Heart left ventricle (tissue), 16 donors: ENCODE measurements at regions not wholly inside any gene's neighbourhood (a gene's known extent, or its start where the extent isn't known, plus 50 kb on each side); places are given as distances from the start of the nearest gene placed in this dataset.

ENCODE experiments used
- ATAC-seq, 4 donors: fragments of 200-7000 bp; cut with Tn5 transposase; one replicate each; pipeline ENCODE4 v1.9.1; 2020 to 2022; ENCODE audit warnings: moderate library complexity in 4 of 4, mild to moderate bottlenecking in 3 of 4, moderate number of reproducible peaks in 1 of 4
- DNase-seq, 5 donors: peaks; one replicate each; pipeline ENCODE4 v3.0.0-alpha.2; 2020
- H3K27ac ChIP-seq, 12 donors: fragments of 200-600 bp; sonication (generic) in 4 of 12; one replicate each; pipeline versions ENCODE4 v1.5.0 to v1.8.0; 2016 to 2022; ENCODE audit warnings: mild to moderate bottlenecking in 2 of 12
- H3K27me3 ChIP-seq, 9 donors: fragments of 200-600 bp; sonication (generic) in 2 of 9; one replicate each; pipeline versions ENCODE4 v1.5.1 to v1.8.0; 2016 to 2022; ENCODE audit warnings: mild to moderate bottlenecking in 3 of 9
- H3K36me3 ChIP-seq, 9 donors: fragments of 200-600 bp; sonication (generic) in 2 of 9; one replicate each; pipeline versions ENCODE4 v1.5.0 to v1.8.0; 2018 to 2022; ENCODE audit warnings: mild to moderate bottlenecking in 2 of 9
- H3K4me1 ChIP-seq, 12 donors: fragments of 200-600 bp; sonication (generic) in 4 of 12; one replicate each; pipeline versions ENCODE4 v1.5.0 to v1.8.0; 2016 to 2022; ENCODE audit warnings: mild to moderate bottlenecking in 3 of 12
- H3K4me3 ChIP-seq, 12 donors: fragments of 200-600 bp; sonication (generic) in 4 of 12; one replicate each; pipeline versions ENCODE4 v1.5.0 to v1.8.0; 2017 to 2022; ENCODE audit warnings: mild to moderate bottlenecking in 9 of 12, moderate library complexity in 4 of 12
- H3K9me3 ChIP-seq, 12 donors: fragments of 200-600 bp; sonication (generic) in 4 of 12; one replicate each; pipeline versions ENCODE4 v1.5.0 to v1.8.0; 2016 to 2022; ENCODE audit warnings: mild to moderate bottlenecking in 1 of 12
- POLR2A ChIP-seq, 2 donors: fragments of 450-650 bp; IDR thresholded peaks; one replicate each; pipeline ENCODE4 v1.6.1; 2017; ENCODE audit warnings: antibody characterized with exemption in 2 of 2, mild to moderate bottlenecking in 2 of 2, moderate library complexity in 2 of 2
- WGBS, 4 donors: extraction: QIAGEN DNeasy Blood & Tissue Kit in 2 of 4; methylation state at CpG; one replicate each; pipeline versions ENCODE4 v1.1.5 to v1.1.7; 2013 to 2018; 5-methylcytosine and 5-hydroxymethylcytosine counted together
- intact Hi-C, 10 donors: fragments of 100-400 bp; cut with DNase I; formaldehyde crosslinking; loops; one replicate each; pipeline versions ENCODE4 v1.11.1 to v1.14.2; 2022
- TF ChIP-seq, protein P1 (sequence below), 12 donors: fragments of 200-600 bp; sonication (generic) in 4 of 12; IDR thresholded peaks; one replicate each; pipeline versions ENCODE4 v1.5.0 to v1.8.0; 2018 to 2022; ENCODE audit warnings: antibody characterized with exemption in 12 of 12, mild to moderate bottlenecking in 5 of 12
- donor health status: ischemic (EF 13 %, LVEDD 7.1; RV severe dilation, severe dysfunction).
- donor health status: healthy with polysubstance abuse.
- donor health status: DM: no; HTN: yes; CAD: no.
- donor health status: DM: no; HTN: no; CAD: no.
- donor health status: ischemic (EF 25% LVEDD 6.9; RV normal size, moderate dysfunction).
- donor health status: ischemic (EF 25% LVEDD 5.7; RV mildly dilated, moderate dysfunction).
- donor health status: healthy.
- donor health status: DM: yes; HTN: yes; CAD: no.
- donor health status: ischemic (EF 35%, LVEDD 5.7; RV mildly dilated, moderate dysfunction).
- donor health status: nonischemic (EF 11% LVEDD 7.7; RV severe dilation, severe dysfunction).
- donor health status: DM: yes; HTN: yes; CAD: no.
- donor health status: PGD.
- donor health status: ischemic (EF 29% LVEDD 5.4; RV normal size, mild dysfunction).
- donor health status: nonischemic (EF 23%, LVEDD 6.1; RV moderate dilation, normal function).

DNA sequence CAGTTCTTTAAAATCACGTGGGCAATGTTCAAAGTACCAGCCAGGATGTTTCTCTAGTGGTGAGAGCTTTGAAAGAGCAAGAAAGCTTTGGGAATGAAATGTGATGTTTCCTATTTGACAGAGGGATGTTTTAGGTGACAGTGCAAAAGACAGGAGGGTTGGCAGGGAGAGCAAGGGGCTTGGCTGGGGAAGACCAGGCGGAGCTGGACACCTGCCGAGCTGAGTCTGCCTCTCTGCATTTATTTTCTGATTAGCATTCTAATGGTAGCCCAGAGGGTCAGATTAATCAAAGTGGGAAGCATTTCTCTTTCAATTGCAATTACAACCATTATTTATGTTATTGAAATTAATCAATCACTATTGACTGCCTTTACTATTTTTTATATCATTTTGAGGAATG lies 145.4 kb upstream of the RAB12 start:
- Histone ChIP-seq H3K4me3 (no peak overlapping the region), H3K4me1 (peaks cover 0 to 7% (median 4%) of the 10 kb centered on the region in 12 donors), H3K36me3 (no peaks in the 10 kb centered on the region), H3K9me3 (no peaks in the 10 kb centered on the region), H3K27ac (no peak overlapping the region), H3K27me3 (no peaks in the 10 kb centered on the region)
- WGBS, 4 donors, result 83 to 95% (median 94%) methylated on average over 3 of the region's 3 CpGs
- ATAC-seq (no peak), DNase-seq (no peak)
- no peak for TF ChIP-seq POLR2A (IDR thresholded peaks at IDR 0.05)
- TF ChIP-seq, protein P1, sequence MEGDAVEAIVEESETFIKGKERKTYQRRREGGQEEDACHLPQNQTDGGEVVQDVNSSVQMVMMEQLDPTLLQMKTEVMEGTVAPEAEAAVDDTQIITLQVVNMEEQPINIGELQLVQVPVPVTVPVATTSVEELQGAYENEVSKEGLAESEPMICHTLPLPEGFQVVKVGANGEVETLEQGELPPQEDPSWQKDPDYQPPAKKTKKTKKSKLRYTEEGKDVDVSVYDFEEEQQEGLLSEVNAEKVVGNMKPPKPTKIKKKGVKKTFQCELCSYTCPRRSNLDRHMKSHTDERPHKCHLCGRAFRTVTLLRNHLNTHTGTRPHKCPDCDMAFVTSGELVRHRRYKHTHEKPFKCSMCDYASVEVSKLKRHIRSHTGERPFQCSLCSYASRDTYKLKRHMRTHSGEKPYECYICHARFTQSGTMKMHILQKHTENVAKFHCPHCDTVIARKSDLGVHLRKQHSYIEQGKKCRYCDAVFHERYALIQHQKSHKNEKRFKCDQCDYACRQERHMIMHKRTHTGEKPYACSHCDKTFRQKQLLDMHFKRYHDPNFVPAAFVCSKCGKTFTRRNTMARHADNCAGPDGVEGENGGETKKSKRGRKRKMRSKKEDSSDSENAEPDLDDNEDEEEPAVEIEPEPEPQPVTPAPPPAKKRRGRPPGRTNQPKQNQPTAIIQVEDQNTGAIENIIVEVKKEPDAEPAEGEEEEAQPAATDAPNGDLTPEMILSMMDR (IDR thresholded peaks at IDR 0.05), result no peak
- intact Hi-C loops, result no loop called here

DNA sequence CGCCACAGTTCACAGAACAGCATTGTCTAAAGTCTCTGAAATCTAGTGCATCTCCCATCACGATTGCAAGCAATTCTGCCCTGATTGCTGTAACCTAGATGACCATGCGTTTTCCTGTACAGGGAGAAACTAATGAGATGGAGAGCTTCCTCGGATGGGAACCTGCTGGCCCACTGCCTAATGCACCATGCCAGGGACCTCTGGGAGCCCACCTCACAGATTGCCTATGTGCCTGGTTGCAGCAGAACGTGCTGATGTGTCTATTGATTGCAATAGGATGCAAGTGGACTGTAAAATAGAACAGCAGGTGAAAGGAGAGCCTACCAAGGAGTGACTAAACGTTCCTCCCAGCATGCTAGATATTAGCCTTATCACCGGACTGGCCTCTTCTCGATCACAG lies 141.0 kb upstream of the RAB12 start:
- no peak overlapping the region for H3K27ac ChIP-seq
- TF ChIP-seq, protein P1 (IDR thresholded peaks at IDR 0.05), result no peak
- no peak for TF ChIP-seq POLR2A (IDR thresholded peaks at IDR 0.05)
- H3K36me3 ChIP-seq, result no peaks in the 10 kb centered on the region
- ATAC-seq, result no peak
- H3K4me3 ChIP-seq, result no peak overlapping the region
- intact Hi-C loops, result loop anchor here in 1 of 10 donors (5.0 kb wide), 1 partner anchor 796 kb away; no protein-coding TSS in a partner anchor
- no peaks in the 10 kb centered on the region for H3K27me3 ChIP-seq
- 79 to 86% (median 82%) methylated on average over 8 of the region's 8 CpGs for WGBS, 4 donors
- no peaks in the 10 kb centered on the region for H3K9me3 ChIP-seq
- H3K4me1 ChIP-seq, result peaks cover 0 to 19% (median 15%) of the 10 kb centered on the region in 12 donors
- no peak for DNase-seq

DNA sequence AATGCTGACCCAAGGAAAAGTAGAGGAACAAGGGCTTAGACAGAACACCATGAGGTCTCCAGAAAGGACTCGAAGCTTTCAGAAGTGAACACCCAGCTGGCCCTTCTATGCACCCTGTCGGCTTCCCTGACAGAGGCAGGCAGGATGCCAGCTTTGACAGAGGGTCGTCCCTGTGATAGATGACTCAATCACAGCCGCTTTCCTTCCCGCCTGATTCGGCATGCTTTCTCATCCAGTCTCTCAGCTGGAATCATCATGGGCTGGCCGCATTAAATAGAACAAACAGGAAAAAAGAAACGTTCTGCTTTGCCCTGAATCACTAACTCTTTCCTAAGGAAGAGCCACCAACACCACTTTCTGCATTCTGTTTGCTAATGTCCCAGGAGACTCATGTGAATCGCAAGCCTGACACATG lies 140.3 kb upstream of the RAB12 start:
- intact Hi-C loops, result loop anchor here in 1 of 10 donors (5.0 kb wide), 1 partner anchor 797 kb away; no protein-coding TSS in a partner anchor
- no peaks in the 10 kb centered on the region for H3K27me3 ChIP-seq
- no peaks in the 10 kb centered on the region for H3K9me3 ChIP-seq
- TF ChIP-seq POLR2A (IDR thresholded peaks at IDR 0.05), result no peak
- TF ChIP-seq, protein P1 (IDR thresholded peaks at IDR 0.05), result no peak
- no peaks in the 10 kb centered on the region for H3K36me3 ChIP-seq
- ATAC-seq (peak in 3 of 4 donors; percentile 17 to 64 (median 60)), DNase-seq (peak in 2 of 5 donors; percentile 47 to 60)
- WGBS, 4 donors, result 29 to 43% (median 35%) methylated on average over 9 of the region's 9 CpGs
- H3K4me3 ChIP-seq, result peak overlapping the region in 1 of 12 donors; percentile 2
- H3K27ac ChIP-seq, result peak overlapping the region in 2 of 12 donors; percentile 13 to 28
- H3K4me1 ChIP-seq, result peaks cover 0 to 19% (median 15%) of the 10 kb centered on the region in 12 donors

DNA sequence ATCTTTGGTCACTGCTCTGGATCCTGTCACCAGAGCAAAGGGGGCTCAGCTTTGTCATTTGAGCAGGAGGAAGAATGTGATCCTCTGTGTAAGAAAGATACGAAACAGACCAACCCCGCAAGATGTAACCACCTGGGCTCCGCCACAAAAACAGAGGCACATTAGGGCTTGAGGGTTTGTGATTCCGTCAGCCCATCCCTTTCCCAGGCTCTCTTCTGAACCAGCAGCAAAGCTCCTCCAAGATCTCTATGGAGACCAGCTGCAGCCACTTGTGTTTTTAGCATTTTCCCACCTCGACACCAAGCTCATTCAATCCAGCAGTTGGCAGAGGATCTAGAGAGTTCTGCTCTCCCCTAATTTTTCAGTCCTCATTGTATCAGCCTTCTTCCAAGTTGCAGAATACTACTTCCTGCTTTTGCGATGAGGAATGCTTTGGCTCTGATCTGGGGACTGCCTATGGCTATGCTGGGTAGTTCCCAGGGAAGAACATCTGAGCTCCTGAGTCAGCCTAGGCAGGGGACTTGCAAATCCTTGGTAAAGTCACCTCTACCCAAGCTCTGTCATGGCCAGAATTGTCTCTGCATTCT lies 139.6 kb upstream of the RAB12 start:
- Histone ChIP-seq H3K4me1 (peaks cover 0 to 19% (median 15%) of the 10 kb centered on the region in 12 donors), H3K9me3 (no peaks in the 10 kb centered on the region), H3K36me3 (no peaks in the 10 kb centered on the region), H3K27me3 (no peaks in the 10 kb centered on the region), H3K27ac (peak overlapping the region in 2 of 12 donors; percentile 13 to 28), H3K4me3 (no peak overlapping the region)
- intact Hi-C loops, result loop anchor here in 3 of 10 donors (5.0 to 10.0 kb wide), 4 partner anchors 695 to 1195 kb away; partner anchors contain the start of gene PTPRM (in 1 of the 3)
- WGBS, 4 donors, result 52 to 59% (median 56%) methylated on average over 6 of the region's 6 CpGs
- no peak for TF ChIP-seq POLR2A (IDR thresholded peaks at IDR 0.05)
- TF ChIP-seq, protein P1 (IDR thresholded peaks at IDR 0.05), result no peak
- ATAC-seq, result peak in 2 of 4 donors; percentile 56 to 61
- DNase-seq, result no peak
